GM20000 (cell line): ENCODE measurements at regions not wholly inside any gene's neighbourhood (a gene's known extent, or its start where the extent isn't known, plus 50 kb on each side); places are given as distances from the start of the nearest gene placed in this dataset.

Experiments
- DNase-seq: peaks from one replicate; pipeline ENCODE4 v3.0.0; 2012; ENCODE audit warnings: low spot score
- CTCF ChIP-seq: IDR thresholded peaks from 2 replicates; pipeline ENCODE4 v1.5.1; 2012; ENCODE audit warnings: mild to moderate bottlenecking, control low read depth; ENCODE audit errors: extremely low read depth, missing control alignments

- DNase-seq = no peak
- TF ChIP-seq CTCF = no peak
These were observed 1732.3 kb upstream of the PIK3C3 start for GRCh38 chr18:40222776-40223175.

- TF ChIP-seq CTCF = no peak
- no peak for DNase-seq
These were observed 1738.2 kb upstream of the PIK3C3 start for GRCh38 chr18:40216856-40217255.

- no peak for TF ChIP-seq CTCF
- no peak for DNase-seq
These were observed 1739.1 kb upstream of the PIK3C3 start for GRCh38 chr18:40215979-40216378.

DNA sequence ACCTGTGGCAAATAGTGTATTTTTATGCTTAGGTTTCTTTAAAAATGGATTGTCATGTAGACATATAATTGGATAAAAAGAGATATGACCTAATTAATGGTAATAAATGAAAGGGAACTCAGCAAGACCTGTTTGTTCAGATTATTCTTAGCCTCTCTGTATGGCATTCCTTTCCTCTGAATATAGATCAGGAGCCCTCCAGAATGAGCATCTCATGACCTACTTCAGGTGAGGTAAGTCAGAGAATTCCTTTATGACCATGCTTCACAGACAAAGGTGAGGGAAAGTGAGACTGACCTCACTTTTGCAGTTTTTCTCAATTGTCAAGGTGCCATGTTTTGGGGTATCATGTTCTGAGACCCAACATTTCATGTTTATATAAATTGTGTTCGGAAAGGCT lies 1744.3 kb upstream of the PIK3C3 start:
- no peak for TF ChIP-seq CTCF
- no peak for DNase-seq

- DNase-seq = no peak
- TF ChIP-seq CTCF = no peak
These were observed 1746.1 kb upstream of the PIK3C3 start for GRCh38 chr18:40208958-40209357.

DNA sequence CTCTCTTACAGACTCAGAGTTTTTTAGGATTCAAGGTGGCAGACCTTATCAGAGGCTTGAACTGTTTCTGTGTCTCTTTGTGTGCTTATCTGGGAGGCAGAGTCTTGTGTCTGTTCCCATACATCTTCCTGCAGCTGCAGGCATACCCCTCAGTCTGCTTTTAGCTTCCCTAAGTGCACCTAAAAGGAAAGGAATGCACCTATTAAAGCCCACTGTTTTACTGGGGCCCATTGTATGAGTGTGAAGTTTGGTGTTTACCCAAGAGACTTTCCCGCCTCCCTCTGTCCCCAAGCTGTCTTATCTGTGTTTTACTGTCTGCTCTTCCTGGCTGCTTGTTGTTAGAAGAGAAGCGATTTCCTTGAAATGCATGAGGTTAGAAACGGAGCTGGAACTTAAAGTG lies 1757.3 kb upstream of the PIK3C3 start:
- DNase-seq = no peak
- TF ChIP-seq CTCF = no peak

DNA sequence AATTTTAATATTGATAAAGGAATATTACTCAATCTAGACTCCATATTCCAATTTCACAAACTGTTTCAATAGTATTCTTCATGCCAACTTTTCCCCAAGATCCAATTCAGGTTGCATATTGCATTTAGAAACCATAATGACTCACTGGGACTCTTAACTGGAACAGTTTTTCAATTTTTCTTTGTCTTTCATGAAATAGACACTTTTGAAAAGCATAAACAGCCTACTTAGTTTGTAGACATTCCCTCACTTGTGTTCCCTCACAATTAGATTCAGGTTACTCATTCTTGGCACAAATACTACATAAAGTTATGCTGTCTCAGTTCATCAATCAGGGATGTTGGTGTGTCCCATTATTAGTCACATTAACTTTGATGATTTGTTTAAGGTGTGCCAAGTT lies 1768.4 kb upstream of the PIK3C3 start:
- no peak for DNase-seq
- TF ChIP-seq CTCF = no peak
